ENCODE measurements at regions not wholly inside any gene's neighbourhood (a gene's known extent, or its start where the extent isn't known, plus 50 kb on each side); places are given as distances from the start of the nearest gene placed in this dataset.

GRCh38 chr9:1254071-1254470 is 203.9 kb downstream of the DMRT2 start:
- TF ChIP-seq, protein P1, sequence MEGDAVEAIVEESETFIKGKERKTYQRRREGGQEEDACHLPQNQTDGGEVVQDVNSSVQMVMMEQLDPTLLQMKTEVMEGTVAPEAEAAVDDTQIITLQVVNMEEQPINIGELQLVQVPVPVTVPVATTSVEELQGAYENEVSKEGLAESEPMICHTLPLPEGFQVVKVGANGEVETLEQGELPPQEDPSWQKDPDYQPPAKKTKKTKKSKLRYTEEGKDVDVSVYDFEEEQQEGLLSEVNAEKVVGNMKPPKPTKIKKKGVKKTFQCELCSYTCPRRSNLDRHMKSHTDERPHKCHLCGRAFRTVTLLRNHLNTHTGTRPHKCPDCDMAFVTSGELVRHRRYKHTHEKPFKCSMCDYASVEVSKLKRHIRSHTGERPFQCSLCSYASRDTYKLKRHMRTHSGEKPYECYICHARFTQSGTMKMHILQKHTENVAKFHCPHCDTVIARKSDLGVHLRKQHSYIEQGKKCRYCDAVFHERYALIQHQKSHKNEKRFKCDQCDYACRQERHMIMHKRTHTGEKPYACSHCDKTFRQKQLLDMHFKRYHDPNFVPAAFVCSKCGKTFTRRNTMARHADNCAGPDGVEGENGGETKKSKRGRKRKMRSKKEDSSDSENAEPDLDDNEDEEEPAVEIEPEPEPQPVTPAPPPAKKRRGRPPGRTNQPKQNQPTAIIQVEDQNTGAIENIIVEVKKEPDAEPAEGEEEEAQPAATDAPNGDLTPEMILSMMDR (IDR thresholded peaks at IDR 0.05), result no peak

GRCh38 chr9:1256178-1256577 is 206.0 kb downstream of the DMRT2 start:
- no peak for DNase-seq (ENCODE audit: low spot score)
- Histone ChIP-seq H3K27me3 (no peaks in the 10 kb centered on the region), H3K9me3 (no peaks in the 10 kb centered on the region), H3K27ac (no peak overlapping the region), H3K4me3 (no peak overlapping the region), H3K4me1 (peaks cover 0 to 7% of the 10 kb centered on the region in 2 donors), H3K36me3 (no peaks in the 10 kb centered on the region)
- TF ChIP-seq, protein P1 (IDR thresholded peaks at IDR 0.05), result no peak

More at GRCh38 chr9:1254071-1254470, 203.9 kb downstream of the DMRT2 start:
- no peaks in the 10 kb centered on the region for H3K36me3 ChIP-seq
- H3K27me3 ChIP-seq, result no peaks in the 10 kb centered on the region
- H3K4me1 ChIP-seq, result peaks cover 0 to 7% of the 10 kb centered on the region in 2 donors
- H3K9me3 ChIP-seq, result no peaks in the 10 kb centered on the region
- no peak overlapping the region for H3K27ac ChIP-seq
- H3K4me3 ChIP-seq, result no peak overlapping the region
- DNase-seq (ENCODE audit: low spot score), result no peak

DNA sequence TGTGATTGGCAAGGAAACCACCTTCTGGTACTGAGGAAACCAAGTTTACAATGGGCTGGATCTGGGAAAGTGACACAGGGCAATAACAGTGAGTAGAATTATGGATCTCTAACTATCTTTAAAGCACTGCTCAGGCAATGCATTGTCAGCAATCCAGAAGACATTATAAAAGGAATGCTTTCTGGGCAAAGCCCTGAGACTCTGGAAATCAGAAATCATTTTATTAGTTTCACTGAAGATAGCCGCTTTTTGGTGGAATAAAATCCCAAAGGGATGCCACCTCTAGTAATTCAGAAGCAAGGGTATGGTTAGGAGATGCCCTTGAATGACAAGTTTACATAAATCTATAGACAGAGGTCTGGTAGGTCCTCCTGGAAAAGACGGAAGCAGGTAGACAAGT is 211.1 kb downstream of the DMRT2 start:
- Histone ChIP-seq H3K36me3 (no peaks in the 10 kb centered on the region), H3K27me3 (no peaks in the 10 kb centered on the region), H3K4me1 (no peaks in the 10 kb centered on the region), H3K9me3 (no peaks in the 10 kb centered on the region), H3K27ac (no peak overlapping the region), H3K4me3 (no peak overlapping the region)
- TF ChIP-seq, protein P1 (IDR thresholded peaks at IDR 0.05), result no peak
- DNase-seq (ENCODE audit: low spot score), result no peak

DNA sequence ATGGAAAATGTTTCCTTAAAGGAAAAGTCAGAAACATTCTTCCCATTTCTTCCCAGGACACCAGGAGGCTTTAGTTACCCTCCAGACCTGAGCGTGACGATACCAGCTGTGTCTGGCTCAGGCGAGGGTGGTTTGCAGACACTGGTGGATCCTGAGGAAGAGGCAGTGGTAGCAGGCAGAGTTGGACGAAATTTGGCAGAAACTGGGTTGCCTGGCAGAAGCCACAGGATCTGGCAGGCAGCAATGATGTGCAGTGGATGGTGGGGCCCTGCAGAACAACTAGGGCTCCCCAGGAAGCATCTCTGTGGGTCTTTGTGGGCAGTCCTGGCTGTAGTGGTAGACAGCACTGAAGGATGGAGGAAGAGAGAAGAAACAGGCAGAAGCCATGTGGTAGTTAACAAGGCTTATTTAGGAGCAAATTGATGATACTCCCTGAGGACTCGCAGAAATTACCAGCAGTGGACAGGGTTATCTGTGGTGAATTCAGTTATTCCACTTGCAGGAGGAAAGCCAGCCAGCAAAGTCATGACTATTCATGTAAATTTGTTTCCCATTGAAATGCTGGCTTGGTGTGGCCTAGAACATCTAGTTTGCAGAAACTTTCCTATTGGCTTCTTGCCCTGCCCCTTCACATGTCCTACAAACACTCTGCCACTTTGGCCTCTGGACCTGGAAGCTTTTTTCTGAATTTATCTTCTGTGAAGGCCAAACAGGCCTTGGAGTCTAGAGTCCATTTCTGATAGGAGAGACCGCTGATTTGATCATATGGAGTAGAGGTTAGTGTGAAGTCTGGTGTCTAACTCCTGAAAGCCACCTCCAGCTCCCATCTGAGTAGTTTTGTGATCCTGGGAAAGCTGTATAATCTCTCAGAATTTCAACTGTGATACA is 212.0 kb downstream of the DMRT2 start:
- Histone ChIP-seq H3K9me3 (no peaks in the 10 kb centered on the region), H3K4me3 (no peak overlapping the region), H3K27ac (no peak overlapping the region), H3K27me3 (no peaks in the 10 kb centered on the region), H3K36me3 (no peaks in the 10 kb centered on the region), H3K4me1 (no peaks in the 10 kb centered on the region)
- TF ChIP-seq, protein P1 (IDR thresholded peaks at IDR 0.05), result no peak
- DNase-seq (ENCODE audit: low spot score), result no peak

DNA sequence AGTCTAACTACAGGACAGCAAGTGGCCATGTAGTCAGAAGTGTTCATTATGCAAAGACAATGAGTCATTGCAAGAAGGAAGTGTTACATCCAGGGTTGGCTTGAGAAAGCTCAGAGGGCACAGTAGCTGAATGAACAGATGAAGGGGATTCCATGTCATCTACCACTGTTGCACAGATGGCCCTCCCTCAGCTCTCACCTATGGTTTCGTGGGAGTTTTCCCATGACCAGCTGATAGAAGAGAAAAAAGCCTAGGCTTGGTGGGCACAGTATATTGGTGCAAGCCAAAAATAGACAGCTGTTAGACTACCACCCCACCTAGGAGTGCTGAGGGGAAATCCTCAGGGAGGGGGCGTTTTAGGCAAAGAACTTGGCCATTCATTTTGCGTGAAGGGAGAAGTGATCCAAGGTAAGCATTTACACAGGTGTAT is 217.0 kb downstream of the DMRT2 start:
- H3K27ac ChIP-seq, result no peak overlapping the region
- TF ChIP-seq, protein P1 (IDR thresholded peaks at IDR 0.05), result no peak
- DNase-seq (ENCODE audit: low spot score), result no peak
- H3K36me3 ChIP-seq, result no peaks in the 10 kb centered on the region
- no peaks in the 10 kb centered on the region for H3K4me1 ChIP-seq
- no peaks in the 10 kb centered on the region for H3K9me3 ChIP-seq
- H3K27me3 ChIP-seq, result no peaks in the 10 kb centered on the region
- H3K4me3 ChIP-seq, result no peak overlapping the region

Data from right atrium auricular region (tissue), 2 donors.